ENCODE measurements at regions not wholly inside any gene's neighbourhood (a gene's known extent, or its start where the extent isn't known, plus 50 kb on each side); places are given as distances from the start of the nearest gene placed in this dataset.

DNA sequence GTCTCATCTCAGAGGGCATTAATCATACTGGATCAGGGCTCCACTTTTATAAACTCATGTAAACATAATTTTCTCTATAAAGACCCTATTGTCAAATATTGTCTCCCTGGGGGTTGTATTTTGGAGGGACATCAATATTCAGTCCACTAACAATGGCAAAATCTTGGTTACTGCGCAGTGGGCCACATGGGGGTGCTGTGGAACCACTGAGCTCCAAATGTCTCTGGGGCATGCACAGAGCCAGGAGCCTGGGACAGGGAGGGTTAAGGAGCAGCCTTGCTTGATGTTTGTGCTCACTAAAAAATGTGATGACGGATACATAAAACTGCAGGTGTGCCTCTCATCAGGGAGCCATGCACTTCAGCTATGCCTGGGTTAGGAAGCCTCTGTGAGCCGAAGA, 62.1 kb upstream of the PRSS58 start:
- no peak for DNase-seq

- no peak for DNase-seq
Measured at GRCh38 chr7:142314281-142314680, 56.4 kb upstream of the PRSS58 start.

- DNase-seq: no peak
Measured at GRCh38 chr7:142313528-142313927, 55.7 kb upstream of the PRSS58 start.

- no peak for DNase-seq
Measured at GRCh38 chr7:142311876-142312275, 54.0 kb upstream of the PRSS58 start.

DNA sequence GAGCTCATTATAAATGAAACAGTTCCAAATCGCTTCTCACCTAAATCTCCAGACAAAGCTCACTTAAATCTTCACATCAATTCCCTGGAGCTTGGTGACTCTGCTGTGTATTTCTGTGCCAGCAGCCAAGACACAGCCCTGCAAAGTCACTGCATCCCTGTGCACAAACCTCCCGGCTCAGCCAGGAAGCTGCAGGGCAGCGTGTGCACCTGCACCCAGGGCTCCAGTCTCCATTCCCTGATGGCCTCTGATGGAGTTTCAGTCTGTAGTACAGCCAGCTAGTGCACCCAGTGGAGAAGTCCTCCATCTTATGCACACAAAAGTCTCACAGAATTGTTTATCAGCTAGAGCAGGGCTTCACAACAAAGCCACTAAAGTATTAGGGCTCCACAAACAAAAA, 51.1 kb upstream of the PRSS58 start:
- DNase-seq: no peak

DNA sequence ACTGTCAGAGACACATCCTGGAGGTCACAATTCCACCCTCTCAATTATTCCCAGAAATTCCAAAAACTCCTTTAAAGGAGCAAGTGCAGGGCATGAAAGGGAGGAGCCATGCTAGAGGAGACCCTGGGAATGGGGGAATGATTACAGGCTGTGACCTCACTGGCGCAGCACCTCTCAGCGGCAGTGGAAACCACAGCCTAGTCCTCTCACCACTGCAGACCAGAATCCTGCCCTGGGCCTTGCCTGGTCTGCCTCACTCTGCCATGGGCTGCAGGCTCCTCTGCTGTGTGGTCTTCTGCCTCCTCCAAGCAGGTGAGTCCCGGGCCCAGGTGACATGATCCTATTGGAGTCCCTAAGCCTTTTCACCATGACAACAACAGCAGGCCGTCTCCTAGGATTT, 50.5 kb upstream of the PRSS58 start:
- DNase-seq: no peak
